NCI-H1694 (cell line): ENCODE measurements at regions not wholly inside any gene's neighbourhood (a gene's known extent, or its start where the extent isn't known, plus 50 kb on each side); places are given as distances from the start of the nearest gene placed in this dataset.
"Not testable (repeated sequence)": the region's sequence is repeated elsewhere in the genome, so short reads cannot be mapped to it uniquely, and the experiment has no call there.

Experiments used
- DNase-seq: peaks from one replicate; lab custom pipeline; 2025; lab: John Stamatoyannopoulos, UW

GRCh38 chr5:74534397-74535129 lies 106.0 kb downstream of the ENC1 start:
- no peak for DNase-seq

- no peak for DNase-seq
Measured at GRCh38 chr5:74530326-74531050, 110.0 kb downstream of the ENC1 start.

- DNase-seq, result no peak
Measured at GRCh38 chr5:74529101-74529500, 111.4 kb downstream of the ENC1 start.

GRCh38 chr5:74526111-74526510 lies 114.4 kb downstream of the ENC1 start:
- DNase-seq, result no peak

GRCh38 chr5:74524767-74525166 lies 115.8 kb downstream of the ENC1 start:
- not testable (repeated sequence) for DNase-seq

GRCh38 chr5:74523698-74524097 lies 116.8 kb downstream of the ENC1 start:
- DNase-seq, result not testable (repeated sequence)

- DNase-seq, result not testable (repeated sequence)
Measured at GRCh38 chr5:74522838-74523237, 117.7 kb downstream of the ENC1 start.

- DNase-seq, result no peak
Measured at GRCh38 chr5:74521401-74521800, 119.1 kb downstream of the ENC1 start.

- DNase-seq, result no peak
Measured at GRCh38 chr5:74519679-74520078, 120.8 kb downstream of the ENC1 start.

GRCh38 chr5:74519161-74519571 lies 121.4 kb downstream of the ENC1 start:
- no peak for DNase-seq

- no peak for DNase-seq
Measured at GRCh38 chr5:74517700-74518099, 122.8 kb downstream of the ENC1 start.

- DNase-seq, result no peak
Measured at GRCh38 chr5:74516211-74516636, 124.3 kb downstream of the ENC1 start.

GRCh38 chr5:74514888-74515551 lies 125.5 kb downstream of the ENC1 start:
- no peak for DNase-seq

- not testable (repeated sequence) for DNase-seq
Measured at GRCh38 chr5:74511770-74512169, 128.8 kb downstream of the ENC1 start.

- DNase-seq, result no peak
Measured at GRCh38 chr5:74510476-74511075, 130.0 kb downstream of the ENC1 start.

GRCh38 chr5:74507370-74508005 lies 133.0 kb downstream of the ENC1 start:
- DNase-seq, result no peak

GRCh38 chr5:74506119-74506518 lies 134.4 kb downstream of the ENC1 start:
- DNase-seq, result no peak

GRCh38 chr5:74504463-74504862 lies 136.1 kb downstream of the ENC1 start:
- DNase-seq, result no peak

GRCh38 chr5:74502479-74502950 lies 138.0 kb downstream of the ENC1 start:
- no peak for DNase-seq

GRCh38 chr5:74501674-74502478 lies 138.7 kb downstream of the ENC1 start:
- no peak for DNase-seq
